ENCODE measurements at regions not wholly inside any gene's neighbourhood (a gene's known extent, or its start where the extent isn't known, plus 50 kb on each side); places are given as distances from the start of the nearest gene placed in this dataset.
A peak's percentile ranks its signal among the peaks of the same experiment; 100 is the strongest.

DNA sequence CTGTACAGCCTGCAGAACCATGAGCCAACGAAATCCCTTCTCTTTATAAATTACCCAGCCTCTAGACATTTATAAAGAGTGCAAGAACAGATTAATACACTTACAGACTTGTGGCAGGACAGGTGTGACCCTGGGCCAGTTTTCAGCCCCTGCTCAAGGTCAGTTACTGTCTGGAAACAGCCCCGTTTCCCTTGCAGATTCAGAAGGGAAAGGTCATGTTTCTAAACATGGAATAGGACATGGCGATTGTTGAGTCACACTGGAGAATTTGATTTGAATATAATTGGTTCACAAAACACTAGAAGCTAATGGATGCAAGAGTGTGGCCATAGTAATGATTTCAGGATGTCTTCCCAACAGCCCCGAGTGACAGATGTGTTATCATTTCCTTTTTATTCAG lies 248.8 kb downstream of the DLL1 start:
- Histone ChIP-seq H3K27me3 (no peaks in the 10 kb centered on the region), H3K4me3 (no peak overlapping the region), H3K27ac (no peak overlapping the region), H3K4me1 (peaks cover 0 to 3% (median 0%) of the 10 kb centered on the region in 4 donors), H3K9me3 (no peaks in the 10 kb centered on the region), H3K36me3 (no peaks in the 10 kb centered on the region)
- no peak for ATAC-seq (ENCODE audit: low FRiP score in 2 of 2)
- TF ChIP-seq, protein P1, sequence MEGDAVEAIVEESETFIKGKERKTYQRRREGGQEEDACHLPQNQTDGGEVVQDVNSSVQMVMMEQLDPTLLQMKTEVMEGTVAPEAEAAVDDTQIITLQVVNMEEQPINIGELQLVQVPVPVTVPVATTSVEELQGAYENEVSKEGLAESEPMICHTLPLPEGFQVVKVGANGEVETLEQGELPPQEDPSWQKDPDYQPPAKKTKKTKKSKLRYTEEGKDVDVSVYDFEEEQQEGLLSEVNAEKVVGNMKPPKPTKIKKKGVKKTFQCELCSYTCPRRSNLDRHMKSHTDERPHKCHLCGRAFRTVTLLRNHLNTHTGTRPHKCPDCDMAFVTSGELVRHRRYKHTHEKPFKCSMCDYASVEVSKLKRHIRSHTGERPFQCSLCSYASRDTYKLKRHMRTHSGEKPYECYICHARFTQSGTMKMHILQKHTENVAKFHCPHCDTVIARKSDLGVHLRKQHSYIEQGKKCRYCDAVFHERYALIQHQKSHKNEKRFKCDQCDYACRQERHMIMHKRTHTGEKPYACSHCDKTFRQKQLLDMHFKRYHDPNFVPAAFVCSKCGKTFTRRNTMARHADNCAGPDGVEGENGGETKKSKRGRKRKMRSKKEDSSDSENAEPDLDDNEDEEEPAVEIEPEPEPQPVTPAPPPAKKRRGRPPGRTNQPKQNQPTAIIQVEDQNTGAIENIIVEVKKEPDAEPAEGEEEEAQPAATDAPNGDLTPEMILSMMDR (IDR thresholded peaks at IDR 0.05): no peak
- TF ChIP-seq POLR2AphosphoS5 (IDR thresholded peaks at IDR 0.05): no peak
- no peak for TF ChIP-seq EP300 (IDR thresholded peaks at IDR 0.05)
- no peak for TF ChIP-seq POLR2A (IDR thresholded peaks at IDR 0.05)
- 72 to 75% methylated on average over 4 of the region's 4 CpGs for WGBS, 2 donors
- no peak for DNase-seq

DNA sequence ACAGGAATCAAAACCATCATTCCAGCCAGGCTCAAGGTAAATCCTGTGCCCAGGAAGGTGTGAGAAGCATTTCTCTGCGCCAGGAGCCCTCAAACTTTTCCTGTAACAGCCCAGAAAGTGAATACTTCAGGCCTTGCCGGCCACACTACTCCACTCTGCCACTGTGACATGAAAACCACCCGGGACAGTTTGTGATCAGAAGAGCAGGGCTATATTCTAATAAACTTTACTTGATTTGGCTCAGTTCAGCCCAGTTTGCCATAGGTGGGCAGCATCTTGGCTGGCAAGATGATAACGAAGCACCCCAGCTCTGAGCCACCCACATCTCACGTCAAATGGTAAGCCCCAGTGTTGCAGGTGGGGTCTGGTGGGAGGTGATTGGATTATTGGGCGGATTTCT lies 249.4 kb downstream of the DLL1 start:
- 82 to 83% methylated on average over 3 to 6 of the region's 6 CpGs for WGBS, 2 donors
- DNase-seq (no peak), ATAC-seq (ENCODE audit: low FRiP score in 2 of 2) (no peak)
- no peaks in the 10 kb centered on the region for H3K36me3 ChIP-seq
- H3K9me3 ChIP-seq: no peaks in the 10 kb centered on the region
- TF ChIP-seq EP300 (IDR thresholded peaks at IDR 0.05): no peak
- H3K27me3 ChIP-seq: no peaks in the 10 kb centered on the region
- peaks cover 0 to 3% (median 0%) of the 10 kb centered on the region in 4 donors for H3K4me1 ChIP-seq
- H3K27ac ChIP-seq: no peak overlapping the region
- H3K4me3 ChIP-seq: no peak overlapping the region

DNA sequence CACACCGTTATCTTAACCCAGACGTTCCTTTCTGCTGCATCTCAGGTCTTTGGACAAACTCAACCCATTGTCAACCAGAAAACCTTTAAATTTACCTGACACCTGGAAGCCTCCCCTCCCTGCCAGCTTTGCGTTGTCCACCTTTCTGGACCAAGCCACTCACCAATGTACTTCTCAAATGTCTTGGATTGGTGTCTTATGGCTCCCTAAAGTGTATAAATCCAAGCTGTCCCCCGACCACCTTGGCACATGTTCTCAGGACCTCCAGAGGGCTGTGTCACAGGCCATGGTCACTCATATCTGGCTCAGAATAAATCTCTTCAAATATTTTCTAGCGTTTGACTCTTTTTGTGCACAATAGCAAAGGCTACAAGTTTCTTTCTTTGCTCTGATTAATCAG lies 250.0 kb downstream of the DLL1 start:
- no peak for DNase-seq
- Histone ChIP-seq H3K36me3 (no peaks in the 10 kb centered on the region), H3K4me3 (no peak overlapping the region), H3K27me3 (no peaks in the 10 kb centered on the region), H3K9me3 (no peaks in the 10 kb centered on the region), H3K4me1 (peaks cover 0 to 3% (median 0%) of the 10 kb centered on the region in 4 donors), H3K27ac (no peak overlapping the region)
- TF ChIP-seq EP300 (IDR thresholded peaks at IDR 0.05): no peak
- no peak for TF ChIP-seq POLR2A (IDR thresholded peaks at IDR 0.05)
- no peak for TF ChIP-seq POLR2AphosphoS5 (IDR thresholded peaks at IDR 0.05)
- TF ChIP-seq, protein P1 (IDR thresholded peaks at IDR 0.05): no peak
- 72 to 82% methylated on average over 5 of the region's 5 CpGs for WGBS, 2 donors
- ATAC-seq (ENCODE audit: low FRiP score in 2 of 2): no peak

DNA sequence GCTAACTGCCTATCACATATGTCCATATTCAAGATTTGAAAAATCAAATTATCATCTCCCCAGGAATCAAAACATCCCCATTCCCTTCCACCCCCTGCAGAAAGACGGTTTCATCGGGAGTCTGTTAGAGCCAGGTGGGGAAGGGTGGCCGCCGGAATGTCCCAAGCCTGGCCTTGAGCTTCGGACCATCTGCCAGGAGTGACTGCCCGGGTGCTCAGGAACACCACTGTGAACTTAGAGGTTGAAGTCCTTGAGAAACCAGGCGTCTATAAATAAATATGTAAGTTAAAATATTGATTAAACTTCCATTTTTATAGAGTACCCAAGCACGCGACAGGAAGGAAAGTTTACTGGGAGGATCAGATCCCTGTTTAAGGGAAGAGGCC lies 250.8 kb downstream of the DLL1 start:
- no peak overlapping the region for H3K4me3 ChIP-seq
- no peaks in the 10 kb centered on the region for H3K27me3 ChIP-seq
- H3K27ac ChIP-seq: no peak overlapping the region
- TF ChIP-seq, protein P1 (IDR thresholded peaks at IDR 0.05): no peak
- no peak for TF ChIP-seq POLR2A (IDR thresholded peaks at IDR 0.05)
- no peak for TF ChIP-seq EP300 (IDR thresholded peaks at IDR 0.05)
- no peak for TF ChIP-seq POLR2AphosphoS5 (IDR thresholded peaks at IDR 0.05)
- H3K9me3 ChIP-seq: no peaks in the 10 kb centered on the region
- ATAC-seq (ENCODE audit: low FRiP score in 2 of 2) (no peak), DNase-seq (peak in 1 of 2 donors; percentile 7)
- H3K4me1 ChIP-seq: peaks cover 0 to 3% (median 0%) of the 10 kb centered on the region in 4 donors
- H3K36me3 ChIP-seq: no peaks in the 10 kb centered on the region
- WGBS, 2 donors: 87 to 91% methylated on average over 9 of the region's 9 CpGs

DNA sequence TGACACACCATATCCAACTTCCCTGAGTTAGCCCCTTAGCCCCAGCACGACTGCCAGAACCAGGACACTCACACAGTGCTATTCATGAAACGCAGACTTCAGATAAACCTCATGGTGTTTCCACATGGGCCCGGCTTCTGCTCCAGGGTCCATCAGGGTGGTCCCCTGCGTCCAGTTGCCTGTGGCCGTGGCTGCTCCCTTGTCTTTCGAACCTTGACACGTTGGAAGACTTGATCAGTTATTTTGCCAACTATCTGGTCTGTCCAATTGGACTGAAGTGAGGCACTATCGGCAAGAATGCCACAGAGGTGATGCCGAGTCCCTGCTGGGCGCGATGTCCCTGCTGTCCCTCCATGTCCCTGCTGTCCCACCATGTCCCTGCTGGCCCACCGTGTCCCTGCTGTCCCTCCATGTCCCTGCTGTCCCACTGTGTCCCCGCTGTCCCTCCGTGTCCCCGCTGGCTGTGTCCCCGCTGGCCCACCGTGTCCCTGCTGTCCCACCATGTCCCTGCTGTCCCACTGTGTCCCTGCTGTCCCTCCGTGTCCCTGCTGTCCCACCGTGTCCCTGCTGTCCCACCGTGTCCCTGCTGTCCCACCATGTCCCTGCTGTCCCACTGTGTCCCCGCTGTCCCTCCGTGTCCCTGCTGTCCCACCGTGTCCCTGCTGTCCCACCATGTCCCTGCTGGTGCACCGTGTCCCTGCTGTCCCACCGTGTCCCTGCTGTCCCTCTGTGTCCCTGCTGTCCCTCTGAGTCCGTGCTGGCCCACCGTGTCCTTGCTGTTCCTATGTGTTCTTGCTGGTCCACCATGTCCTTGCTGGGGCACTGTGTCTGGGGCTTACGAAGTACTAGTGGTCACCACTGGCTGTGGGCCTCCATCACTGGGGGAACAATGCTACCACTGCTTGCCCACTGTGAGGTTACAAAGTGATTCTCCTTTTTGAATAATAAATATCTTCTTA lies 251.4 kb downstream of the DLL1 start:
- H3K27ac ChIP-seq: no peak overlapping the region
- peaks cover 0 to 3% (median 0%) of the 10 kb centered on the region in 4 donors for H3K4me1 ChIP-seq
- no peaks in the 10 kb centered on the region for H3K36me3 ChIP-seq
- no peaks in the 10 kb centered on the region for H3K27me3 ChIP-seq
- no peaks in the 10 kb centered on the region for H3K9me3 ChIP-seq
- DNase-seq: peak; percentile 13 to 45
- 83 to 89% methylated on average over 23 to 27 of the region's 28 CpGs for WGBS, 2 donors
- TF ChIP-seq POLR2AphosphoS5 (IDR thresholded peaks at IDR 0.05) (no peak), EP300 (IDR thresholded peaks at IDR 0.05) (no peak), POLR2A (IDR thresholded peaks at IDR 0.05) (no peak)
- TF ChIP-seq, protein P1 (IDR thresholded peaks at IDR 0.05): no peak
- no peak overlapping the region for H3K4me3 ChIP-seq
- no peak for ATAC-seq (ENCODE audit: low FRiP score in 2 of 2)

All from upper lobe of left lung (tissue), 6 donors.